ENCODE measurements at regions not wholly inside any gene's neighbourhood (a gene's known extent, or its start where the extent isn't known, plus 50 kb on each side); places are given as distances from the start of the nearest gene placed in this dataset.

- no peak overlapping the region for H3K4me3 ChIP-seq (ENCODE audit: low read length)
- no peak overlapping the region for H3K9ac ChIP-seq (ENCODE audit: low read length)
- H3K4ac ChIP-seq (ENCODE audit: low read depth, low read length), result no peak overlapping the region
- H3K56ac ChIP-seq (ENCODE audit: low read length), result no peak overlapping the region
- H3K79me2 ChIP-seq (ENCODE audit: control insufficient read depth, insufficient read depth, low read length), result no peaks in the 10 kb centered on the region
- H4K8ac ChIP-seq (ENCODE audit: low read depth, low read length), result no peak overlapping the region
- no peak overlapping the region for H2AK5ac ChIP-seq (ENCODE audit: low read length)
- H3K4me2 ChIP-seq (ENCODE audit: low read length), result no peak overlapping the region
- H2BK15ac ChIP-seq (replicated peaks; ENCODE audit: low read depth), result no peak overlapping the region
- H4K5ac ChIP-seq (ENCODE audit: low read length), result no peak overlapping the region
- H3K4me1 ChIP-seq (ENCODE audit: control insufficient read depth, low read depth, low read length), result no peaks in the 10 kb centered on the region
- no CpG with 5 or more reads among the region's 7 CpGs for WGBS (ENCODE audit: extremely low coverage, insufficient coverage, low lambda C conversion rate)
- H3K27me3 ChIP-seq (ENCODE audit: insufficient read depth, low read length, poor library complexity), result no peaks in the 10 kb centered on the region
- H3K23ac ChIP-seq (ENCODE audit: low read length), result no peak overlapping the region
- H3K79me1 ChIP-seq (ENCODE audit: low read length), result no peaks in the 10 kb centered on the region
- no peak overlapping the region for H2BK5ac ChIP-seq (ENCODE audit: low read length)
- H3K18ac ChIP-seq (ENCODE audit: low read length), result no peak overlapping the region
- H3K36me3 ChIP-seq (ENCODE audit: control insufficient read depth, insufficient read depth, low read length), result no peaks in the 10 kb centered on the region
- H2BK120ac ChIP-seq (ENCODE audit: low read depth, low read length), result no peak overlapping the region
- DNase-seq, result no peak
- no peak overlapping the region for H3K27ac ChIP-seq (ENCODE audit: low read depth, low read length)
These were observed 182.6 kb downstream of the C16orf95 start for GRCh38 chr16:87134628-87134995.

- no peak overlapping the region for H3K9ac ChIP-seq (ENCODE audit: low read length)
- H3K18ac ChIP-seq (ENCODE audit: low read length), result no peak overlapping the region
- no CpG with 5 or more reads among the region's 9 CpGs for WGBS (ENCODE audit: extremely low coverage, insufficient coverage, low lambda C conversion rate)
- H2BK5ac ChIP-seq (ENCODE audit: low read length), result no peak overlapping the region
- no peak overlapping the region for H3K56ac ChIP-seq (ENCODE audit: low read length)
- no peaks in the 10 kb centered on the region for H3K4me1 ChIP-seq (ENCODE audit: control insufficient read depth, low read depth, low read length)
- H2BK120ac ChIP-seq (ENCODE audit: low read depth, low read length), result no peak overlapping the region
- no peaks in the 10 kb centered on the region for H3K27me3 ChIP-seq (ENCODE audit: insufficient read depth, low read length, poor library complexity)
- no peak overlapping the region for H3K4ac ChIP-seq (ENCODE audit: low read depth, low read length)
- no peak overlapping the region for H4K5ac ChIP-seq (ENCODE audit: low read length)
- no peak for DNase-seq
- H2BK15ac ChIP-seq (replicated peaks; ENCODE audit: low read depth), result no peak overlapping the region
- no peak overlapping the region for H3K27ac ChIP-seq (ENCODE audit: low read depth, low read length)
- no peaks in the 10 kb centered on the region for H3K79me1 ChIP-seq (ENCODE audit: low read length)
- no peak overlapping the region for H3K4me2 ChIP-seq (ENCODE audit: low read length)
- H3K4me3 ChIP-seq (ENCODE audit: low read length), result no peak overlapping the region
- H4K8ac ChIP-seq (ENCODE audit: low read depth, low read length), result no peak overlapping the region
- H3K23ac ChIP-seq (ENCODE audit: low read length), result no peak overlapping the region
- no peaks in the 10 kb centered on the region for H3K79me2 ChIP-seq (ENCODE audit: control insufficient read depth, insufficient read depth, low read length)
- H3K36me3 ChIP-seq (ENCODE audit: control insufficient read depth, insufficient read depth, low read length), result no peaks in the 10 kb centered on the region
- H2AK5ac ChIP-seq (ENCODE audit: low read length), result no peak overlapping the region
These were observed 181.8 kb downstream of the C16orf95 start for GRCh38 chr16:87135246-87136030.

GRCh38 chr16:87138316-87138715, 178.9 kb downstream of the C16orf95 start:
- Histone ChIP-seq H3K4me2 (ENCODE audit: low read length) (no peak overlapping the region), H2AK5ac (ENCODE audit: low read length) (no peak overlapping the region), H3K9ac (ENCODE audit: low read length) (no peak overlapping the region), H4K5ac (ENCODE audit: low read length) (no peak overlapping the region), H3K4me3 (ENCODE audit: low read length) (no peak overlapping the region), H3K79me1 (ENCODE audit: low read length) (no peaks in the 10 kb centered on the region), H3K79me2 (ENCODE audit: control insufficient read depth, insufficient read depth, low read length) (no peaks in the 10 kb centered on the region), H4K8ac (ENCODE audit: low read depth, low read length) (no peak overlapping the region), H3K27me3 (ENCODE audit: insufficient read depth, low read length, poor library complexity) (no peaks in the 10 kb centered on the region), H3K18ac (ENCODE audit: low read length) (no peak overlapping the region), H2BK15ac (replicated peaks; ENCODE audit: low read depth) (no peak overlapping the region), H2BK5ac (ENCODE audit: low read length) (no peak overlapping the region), H3K56ac (ENCODE audit: low read length) (no peak overlapping the region), H3K23ac (ENCODE audit: low read length) (no peak overlapping the region), H3K4me1 (ENCODE audit: control insufficient read depth, low read depth, low read length) (no peaks in the 10 kb centered on the region), H3K4ac (ENCODE audit: low read depth, low read length) (no peak overlapping the region), H2BK120ac (ENCODE audit: low read depth, low read length) (no peak overlapping the region), H3K27ac (ENCODE audit: low read depth, low read length) (no peak overlapping the region), H3K36me3 (ENCODE audit: control insufficient read depth, insufficient read depth, low read length) (no peaks in the 10 kb centered on the region)
- no CpG with 5 or more reads among the region's 4 CpGs for WGBS (ENCODE audit: extremely low coverage, insufficient coverage, low lambda C conversion rate)
- no peak for DNase-seq

GRCh38 chr16:87138738-87139267, 178.4 kb downstream of the C16orf95 start:
- H2BK5ac ChIP-seq (ENCODE audit: low read length), result no peak overlapping the region
- no peak overlapping the region for H3K23ac ChIP-seq (ENCODE audit: low read length)
- no peaks in the 10 kb centered on the region for H3K36me3 ChIP-seq (ENCODE audit: control insufficient read depth, insufficient read depth, low read length)
- H3K4ac ChIP-seq (ENCODE audit: low read depth, low read length), result no peak overlapping the region
- no peaks in the 10 kb centered on the region for H3K79me1 ChIP-seq (ENCODE audit: low read length)
- no peak overlapping the region for H4K5ac ChIP-seq (ENCODE audit: low read length)
- no peaks in the 10 kb centered on the region for H3K4me1 ChIP-seq (ENCODE audit: control insufficient read depth, low read depth, low read length)
- no peak overlapping the region for H3K9ac ChIP-seq (ENCODE audit: low read length)
- H2BK15ac ChIP-seq (replicated peaks; ENCODE audit: low read depth), result no peak overlapping the region
- no peak overlapping the region for H3K4me2 ChIP-seq (ENCODE audit: low read length)
- H3K79me2 ChIP-seq (ENCODE audit: control insufficient read depth, insufficient read depth, low read length), result no peaks in the 10 kb centered on the region
- WGBS (ENCODE audit: extremely low coverage, insufficient coverage, low lambda C conversion rate), result no CpG with 5 or more reads among the region's 13 CpGs
- no peak for DNase-seq
- no peak overlapping the region for H2AK5ac ChIP-seq (ENCODE audit: low read length)
- no peak overlapping the region for H3K4me3 ChIP-seq (ENCODE audit: low read length)
- no peak overlapping the region for H3K18ac ChIP-seq (ENCODE audit: low read length)
- no peaks in the 10 kb centered on the region for H3K27me3 ChIP-seq (ENCODE audit: insufficient read depth, low read length, poor library complexity)
- H2BK120ac ChIP-seq (ENCODE audit: low read depth, low read length), result no peak overlapping the region
- no peak overlapping the region for H4K8ac ChIP-seq (ENCODE audit: low read depth, low read length)
- no peak overlapping the region for H3K56ac ChIP-seq (ENCODE audit: low read length)
- no peak overlapping the region for H3K27ac ChIP-seq (ENCODE audit: low read depth, low read length)

GRCh38 chr16:87140211-87141200, 176.7 kb downstream of the C16orf95 start:
- no CpG with 5 or more reads among the region's 39 CpGs for WGBS (ENCODE audit: extremely low coverage, insufficient coverage, low lambda C conversion rate)

More at GRCh38 chr16:87140211-87141200, 176.7 kb downstream of the C16orf95 start:
- Histone ChIP-seq H3K23ac (ENCODE audit: low read length) (no peak overlapping the region), H3K79me2 (ENCODE audit: control insufficient read depth, insufficient read depth, low read length) (no peaks in the 10 kb centered on the region), H4K8ac (ENCODE audit: low read depth, low read length) (no peak overlapping the region), H3K56ac (ENCODE audit: low read length) (no peak overlapping the region), H2BK120ac (ENCODE audit: low read depth, low read length) (no peak overlapping the region), H4K5ac (ENCODE audit: low read length) (no peak overlapping the region), H2BK15ac (replicated peaks; ENCODE audit: low read depth) (no peak overlapping the region), H3K4ac (ENCODE audit: low read depth, low read length) (no peak overlapping the region), H2AK5ac (ENCODE audit: low read length) (no peak overlapping the region), H3K27me3 (ENCODE audit: insufficient read depth, low read length, poor library complexity) (no peaks in the 10 kb centered on the region), H2BK5ac (ENCODE audit: low read length) (no peak overlapping the region), H3K4me3 (ENCODE audit: low read length) (no peak overlapping the region), H3K79me1 (ENCODE audit: low read length) (no peaks in the 10 kb centered on the region), H3K9ac (ENCODE audit: low read length) (no peak overlapping the region), H3K4me2 (ENCODE audit: low read length) (no peak overlapping the region), H3K27ac (ENCODE audit: low read depth, low read length) (no peak overlapping the region), H3K36me3 (ENCODE audit: control insufficient read depth, insufficient read depth, low read length) (no peaks in the 10 kb centered on the region), H3K18ac (ENCODE audit: low read length) (no peak overlapping the region), H3K4me1 (ENCODE audit: control insufficient read depth, low read depth, low read length) (no peaks in the 10 kb centered on the region)
- no peak for DNase-seq
